ENCODE measurements at regions not wholly inside any gene's neighbourhood (a gene's known extent, or its start where the extent isn't known, plus 50 kb on each side); places are given as distances from the start of the nearest gene placed in this dataset.

DNA sequence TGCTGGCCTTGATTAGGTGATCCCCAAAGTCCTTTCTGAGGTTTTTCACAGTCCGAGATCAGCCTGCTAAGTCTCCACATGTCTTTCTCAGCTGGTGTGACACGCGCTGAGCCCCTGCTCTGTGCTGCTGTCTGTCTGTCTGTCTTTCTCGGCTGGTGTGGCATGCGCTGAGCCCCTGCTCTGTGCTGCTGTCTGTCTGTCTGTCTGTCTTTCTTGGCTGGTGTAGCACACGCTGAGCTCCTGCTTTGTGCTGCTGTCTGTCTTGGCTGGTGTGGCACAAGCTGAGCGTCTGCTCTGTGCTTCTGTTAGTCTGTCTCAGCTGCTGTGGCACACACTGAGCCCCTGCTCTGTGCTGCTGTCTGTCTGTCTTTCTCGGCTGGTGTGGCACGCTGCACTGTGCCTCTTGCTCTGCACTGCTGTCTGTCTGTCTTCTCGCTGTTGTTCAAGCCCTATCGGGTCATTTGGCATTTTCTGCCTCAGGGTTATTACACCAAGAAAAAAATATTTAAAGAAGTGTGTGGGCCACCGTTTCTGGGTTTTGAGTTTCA lies 217.3 kb upstream of the SHH start:
- no peak overlapping the region for H3K4me3 ChIP-seq (replicated peaks in 1 of 2; ENCODE audit: low read depth in 2 of 2, low read length in 2 of 2)
- no peak for DNase-seq (ENCODE audit: low read depth in 2 of 2)
- TF ChIP-seq, protein P1, sequence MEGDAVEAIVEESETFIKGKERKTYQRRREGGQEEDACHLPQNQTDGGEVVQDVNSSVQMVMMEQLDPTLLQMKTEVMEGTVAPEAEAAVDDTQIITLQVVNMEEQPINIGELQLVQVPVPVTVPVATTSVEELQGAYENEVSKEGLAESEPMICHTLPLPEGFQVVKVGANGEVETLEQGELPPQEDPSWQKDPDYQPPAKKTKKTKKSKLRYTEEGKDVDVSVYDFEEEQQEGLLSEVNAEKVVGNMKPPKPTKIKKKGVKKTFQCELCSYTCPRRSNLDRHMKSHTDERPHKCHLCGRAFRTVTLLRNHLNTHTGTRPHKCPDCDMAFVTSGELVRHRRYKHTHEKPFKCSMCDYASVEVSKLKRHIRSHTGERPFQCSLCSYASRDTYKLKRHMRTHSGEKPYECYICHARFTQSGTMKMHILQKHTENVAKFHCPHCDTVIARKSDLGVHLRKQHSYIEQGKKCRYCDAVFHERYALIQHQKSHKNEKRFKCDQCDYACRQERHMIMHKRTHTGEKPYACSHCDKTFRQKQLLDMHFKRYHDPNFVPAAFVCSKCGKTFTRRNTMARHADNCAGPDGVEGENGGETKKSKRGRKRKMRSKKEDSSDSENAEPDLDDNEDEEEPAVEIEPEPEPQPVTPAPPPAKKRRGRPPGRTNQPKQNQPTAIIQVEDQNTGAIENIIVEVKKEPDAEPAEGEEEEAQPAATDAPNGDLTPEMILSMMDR (IDR thresholded peaks at IDR 0.05; ENCODE audit: low read depth, low read length), result no peak

DNA sequence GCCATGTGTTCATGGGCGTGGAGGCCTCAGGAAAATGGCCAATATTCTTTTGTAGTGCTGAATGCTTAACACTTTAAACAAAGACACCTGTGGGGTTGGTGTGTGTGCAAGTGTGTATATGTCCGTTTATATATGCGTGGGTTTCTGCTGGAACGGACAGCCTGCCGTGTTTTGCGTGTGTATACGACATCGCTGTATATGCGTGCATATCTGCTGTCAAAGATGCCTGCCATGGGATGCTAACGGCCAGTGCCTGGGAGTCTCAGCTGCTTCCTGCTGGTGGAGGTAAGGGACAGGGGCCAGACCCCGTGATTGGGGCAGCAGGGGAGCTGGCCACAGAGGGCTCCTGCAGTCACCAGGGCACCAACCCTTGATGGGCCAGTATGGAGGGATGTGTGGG lies 216.3 kb upstream of the SHH start:
- no peak overlapping the region for H3K4me3 ChIP-seq (replicated peaks in 1 of 2; ENCODE audit: low read depth in 2 of 2, low read length in 2 of 2)
- TF ChIP-seq, protein P1 (IDR thresholded peaks at IDR 0.05; ENCODE audit: low read depth, low read length), result no peak
- DNase-seq (ENCODE audit: low read depth in 2 of 2), result no peak

DNA sequence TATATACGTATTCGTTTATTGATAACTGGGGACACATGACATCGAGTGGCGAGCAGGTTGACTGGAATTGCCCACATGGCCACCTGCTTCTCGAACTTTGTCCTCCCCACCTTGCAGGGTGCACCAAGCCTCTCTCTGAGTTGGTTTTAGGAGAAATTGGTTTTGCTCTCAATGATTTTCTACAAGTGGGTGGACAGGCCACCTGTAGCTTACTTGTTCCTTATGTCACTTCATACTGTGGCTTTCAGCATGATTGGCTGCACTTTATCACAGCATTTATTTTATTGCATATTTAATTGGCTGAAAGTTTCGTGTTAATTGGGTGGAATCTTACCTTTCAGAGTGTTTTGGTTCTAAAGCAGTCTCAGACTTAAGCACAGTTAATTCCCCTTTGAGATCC lies 215.6 kb upstream of the SHH start:
- TF ChIP-seq, protein P1 (IDR thresholded peaks at IDR 0.05; ENCODE audit: low read depth, low read length), result no peak
- no peak overlapping the region for H3K4me3 ChIP-seq (replicated peaks in 1 of 2; ENCODE audit: low read depth in 2 of 2, low read length in 2 of 2)
- DNase-seq (ENCODE audit: low read depth in 2 of 2), result no peak

DNA sequence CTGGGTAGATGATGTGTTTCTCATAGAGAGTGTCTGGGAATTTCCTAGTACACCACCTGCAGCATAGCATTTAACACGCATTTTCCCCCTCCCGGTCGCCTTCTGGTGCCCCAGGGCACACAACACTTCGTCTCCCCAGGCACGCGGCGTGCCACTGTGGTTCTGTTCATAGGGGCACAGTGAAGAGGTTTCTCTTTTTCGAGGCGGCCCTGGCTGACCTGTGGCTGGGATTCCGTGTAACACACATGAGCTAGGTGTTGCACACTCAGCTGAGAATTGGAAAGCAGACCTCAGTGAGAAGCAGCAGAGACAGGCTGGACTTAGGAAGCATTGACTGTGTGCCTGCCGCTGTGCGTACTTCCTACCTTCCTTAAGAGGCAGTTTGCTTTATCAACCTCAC lies 214.3 kb upstream of the SHH start:
- H3K4me3 ChIP-seq (replicated peaks in 1 of 2; ENCODE audit: low read depth in 2 of 2, low read length in 2 of 2), result no peak overlapping the region
- no peak for DNase-seq (ENCODE audit: low read depth in 2 of 2)
- TF ChIP-seq, protein P1 (IDR thresholded peaks at IDR 0.05; ENCODE audit: low read depth, low read length), result no peak

DNA sequence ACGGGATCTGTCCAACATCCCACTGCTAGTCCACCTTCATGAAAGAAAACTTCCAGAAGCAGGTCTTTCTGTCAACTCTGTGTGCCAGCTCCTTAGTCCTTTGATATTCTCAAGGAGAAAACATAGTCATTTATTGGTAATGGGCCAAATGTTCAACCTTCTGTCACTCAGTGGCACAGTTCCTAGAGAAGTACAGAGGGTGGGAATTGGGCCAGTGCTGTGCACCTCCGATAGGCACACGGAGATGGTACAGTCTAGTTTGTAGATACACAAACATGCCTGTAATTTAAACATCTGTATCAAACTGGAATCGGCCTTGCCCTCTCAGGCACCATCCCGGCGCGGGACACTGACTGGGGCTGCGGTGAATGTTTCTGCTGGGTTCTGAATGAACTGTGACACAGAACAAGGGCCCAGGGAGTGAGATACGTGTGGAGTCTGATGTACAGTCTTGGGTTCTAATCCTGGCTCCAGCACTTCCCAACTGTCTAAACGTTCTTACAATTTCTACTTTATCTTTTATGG lies 213.9 kb upstream of the SHH start:
- H3K4me3 ChIP-seq (replicated peaks in 1 of 2; ENCODE audit: low read depth in 2 of 2, low read length in 2 of 2), result no peak overlapping the region
- TF ChIP-seq, protein P1 (IDR thresholded peaks at IDR 0.05; ENCODE audit: low read depth, low read length), result no peak

DNA sequence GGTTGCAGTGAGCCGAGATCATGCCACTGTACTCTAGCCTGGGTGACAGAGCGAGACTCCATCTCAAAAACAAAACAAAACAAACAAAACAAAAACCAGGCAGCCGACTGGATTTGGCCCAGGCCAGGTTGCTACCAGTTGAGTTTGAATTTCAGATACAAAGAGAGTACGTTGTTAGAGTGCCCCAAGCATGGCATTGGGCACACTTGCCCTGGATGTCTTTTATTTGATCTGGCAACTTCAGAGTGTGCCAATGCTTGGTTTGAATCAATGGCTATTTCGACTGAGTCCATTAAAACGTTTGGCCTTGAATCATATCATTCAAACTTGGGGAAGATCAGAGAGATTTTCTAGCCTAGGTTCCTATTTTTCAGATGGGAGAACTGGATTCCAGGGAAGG lies 213.4 kb upstream of the SHH start:
- DNase-seq (ENCODE audit: low read depth in 2 of 2), result no peak
- H3K4me3 ChIP-seq (replicated peaks in 1 of 2; ENCODE audit: low read depth in 2 of 2, low read length in 2 of 2), result no peak overlapping the region
- TF ChIP-seq, protein P1 (IDR thresholded peaks at IDR 0.05; ENCODE audit: low read depth, low read length), result no peak

More for the DNA sequence above, 213.9 kb upstream of the SHH start:
- no peak for DNase-seq (ENCODE audit: low read depth in 2 of 2)

DNA sequence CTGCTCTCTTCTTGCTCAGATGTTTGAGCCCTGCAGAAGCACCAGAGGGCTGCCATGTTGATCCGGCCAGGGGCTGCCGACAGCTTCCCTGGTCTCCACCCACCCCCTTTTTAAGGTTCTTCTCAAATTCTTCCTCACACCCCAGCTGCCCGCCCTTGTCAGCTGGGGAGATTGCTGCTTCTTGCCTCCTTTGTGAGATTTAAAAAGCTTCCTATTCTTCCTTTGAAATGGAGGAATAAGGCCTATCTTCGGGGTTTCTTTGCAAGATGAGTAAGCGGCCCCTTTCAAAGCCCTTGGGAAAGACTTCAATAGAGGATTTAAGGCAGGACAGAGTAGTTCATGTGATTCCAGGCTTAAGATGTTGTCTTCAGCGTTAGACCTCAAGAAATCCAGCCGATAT lies 211.9 kb upstream of the SHH start:
- DNase-seq (ENCODE audit: low read depth in 2 of 2), result no peak
- TF ChIP-seq, protein P1 (IDR thresholded peaks at IDR 0.05; ENCODE audit: low read depth, low read length), result no peak
- H3K4me3 ChIP-seq (replicated peaks in 1 of 2; ENCODE audit: low read depth in 2 of 2, low read length in 2 of 2), result no peak overlapping the region
